Effector memory CD4-positive, alpha-beta T cell (primary cell): ENCODE measurements at regions not wholly inside any gene's neighbourhood (a gene's known extent, or its start where the extent isn't known, plus 50 kb on each side); places are given as distances from the start of the nearest gene placed in this dataset.

ENCODE experiments used
- DNase-seq, 3 donors: peaks; one replicate each; pipeline ENCODE4 v3.0.0-alpha.2; 2020
- H3K27ac ChIP-seq: 2 replicates; pipeline ENCODE4 v1.7.0; 2013; ENCODE audit warnings: mild to moderate bottlenecking, low read length, moderate library complexity; ENCODE audit not compliant: insufficient read depth, poor library complexity, severe bottlenecking
- H3K27me3 ChIP-seq: replicated peaks from 2 replicates; pipeline ENCODE4 v1.7.0; 2013; ENCODE audit warnings: mild to moderate bottlenecking, low read length; ENCODE audit not compliant: insufficient read depth, control insufficient read depth, poor library complexity, severe bottlenecking
- H3K36me3 ChIP-seq: 2 replicates; pipeline ENCODE4 v1.7.0; 2013; ENCODE audit warnings: mild to moderate bottlenecking, low read length, moderate library complexity; ENCODE audit not compliant: control insufficient read depth, insufficient read depth
- H3K4me1 ChIP-seq: 2 replicates; pipeline ENCODE4 v1.7.0; 2013; ENCODE audit warnings: low read length, mild to moderate bottlenecking; ENCODE audit not compliant: control insufficient read depth, insufficient read depth, poor library complexity, severe bottlenecking
- H3K4me3 ChIP-seq: 2 replicates; pipeline ENCODE4 v1.7.0; 2013; ENCODE audit warnings: low read length, low read depth, mild to moderate bottlenecking; ENCODE audit not compliant: insufficient read depth, poor library complexity, severe bottlenecking
- H3K9me3 ChIP-seq: 2 replicates; pipeline ENCODE4 v1.7.0; 2013; ENCODE audit warnings: mild to moderate bottlenecking, low read length, moderate library complexity; ENCODE audit not compliant: control insufficient read depth

DNA sequence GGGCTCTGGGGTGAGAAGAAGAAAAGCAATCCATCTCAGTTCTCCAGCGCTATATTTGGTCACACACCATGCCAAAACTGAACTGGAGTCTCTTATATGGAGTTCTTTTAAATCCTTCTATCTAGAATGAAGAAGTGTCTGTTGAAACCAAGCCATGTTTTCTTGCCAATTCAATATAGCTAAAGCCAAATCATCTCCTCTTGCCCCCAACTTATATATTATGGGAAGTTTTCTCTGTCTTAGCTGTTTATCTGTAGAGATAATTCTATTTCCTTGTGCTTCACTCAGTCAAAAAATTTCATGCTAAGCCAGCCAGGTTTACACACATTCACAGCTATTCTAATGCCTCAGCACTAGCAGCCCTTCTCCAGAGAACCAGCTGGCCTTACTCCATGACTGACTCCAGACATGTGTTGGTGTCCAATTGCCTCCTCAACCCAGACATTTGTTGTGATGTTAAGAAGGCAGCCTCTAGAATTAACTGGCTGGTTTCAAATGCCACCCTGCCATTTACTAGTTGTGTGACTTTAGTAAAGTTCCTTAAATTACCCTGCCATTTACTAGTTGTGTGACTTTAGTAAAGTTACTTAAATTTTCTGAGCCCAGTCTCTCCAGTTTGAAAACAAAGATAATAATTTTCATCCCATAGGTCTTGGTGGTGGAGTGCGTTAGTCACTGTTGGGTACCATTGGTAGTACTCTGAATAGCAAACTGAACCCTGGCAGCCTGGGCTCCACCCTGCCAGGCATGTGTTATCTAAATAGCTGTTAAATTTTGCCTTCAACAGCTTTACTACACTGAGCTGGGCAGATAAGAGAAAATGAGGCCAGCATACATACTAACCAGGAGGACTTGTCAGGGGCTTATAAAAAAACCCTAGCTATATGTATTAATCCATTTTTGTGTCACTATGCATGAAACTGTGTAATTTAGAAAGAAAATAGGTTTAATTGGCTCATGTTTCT, 525.1 kb downstream of the LMO7 start:
- no peak overlapping the region for H3K4me3 ChIP-seq
- no peaks in the 10 kb centered on the region for H3K27me3 ChIP-seq
- H3K4me1 ChIP-seq, result no peaks in the 10 kb centered on the region
- H3K9me3 ChIP-seq, result no peaks in the 10 kb centered on the region
- no peaks in the 10 kb centered on the region for H3K36me3 ChIP-seq
- DNase-seq, result no peak
- H3K27ac ChIP-seq, result no peak overlapping the region

DNA sequence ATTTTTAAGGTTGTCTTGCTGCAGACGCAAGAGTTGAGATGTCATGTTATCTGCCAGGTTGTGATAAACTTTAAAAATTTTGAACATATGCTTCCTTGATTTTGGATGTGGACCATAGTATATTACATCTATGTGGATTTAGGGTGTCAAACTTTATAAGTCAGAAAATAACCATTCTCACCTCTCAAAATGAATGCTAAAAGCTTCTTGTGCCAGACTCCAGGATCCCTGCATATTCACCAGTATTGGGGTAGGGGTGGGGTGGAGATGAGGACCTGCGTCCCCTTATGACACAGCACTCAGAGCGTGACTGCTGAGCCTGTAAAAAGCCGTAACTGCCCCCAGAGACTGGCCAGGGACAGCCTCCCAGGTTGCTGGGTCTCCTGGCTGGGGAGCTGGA, 524.4 kb downstream of the LMO7 start:
- Histone ChIP-seq H3K4me1 (no peaks in the 10 kb centered on the region), H3K36me3 (no peaks in the 10 kb centered on the region), H3K9me3 (no peaks in the 10 kb centered on the region), H3K27me3 (no peaks in the 10 kb centered on the region), H3K4me3 (no peak overlapping the region), H3K27ac (no peak overlapping the region)
- DNase-seq, result no peak

DNA sequence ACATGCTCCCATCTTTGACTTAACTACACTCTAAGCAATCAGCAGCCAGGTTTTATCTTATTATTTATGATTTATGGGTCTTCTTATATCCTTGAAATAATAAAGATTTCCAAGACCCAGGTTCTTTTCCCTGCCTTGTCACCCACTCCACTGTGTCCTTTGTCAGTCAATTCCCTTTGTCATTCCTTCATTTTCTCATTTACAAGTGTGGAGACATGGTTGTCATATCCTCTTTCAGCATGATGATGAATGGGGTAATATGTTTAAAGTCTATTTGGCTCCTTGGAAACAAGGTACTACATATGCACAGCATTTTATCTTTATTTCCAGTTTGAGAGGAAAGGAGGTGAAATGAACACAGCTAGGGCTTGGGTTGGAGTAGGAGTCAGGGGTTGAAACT, 521.8 kb downstream of the LMO7 start:
- H3K27ac ChIP-seq, result no peak overlapping the region
- H3K4me1 ChIP-seq, result no peaks in the 10 kb centered on the region
- H3K36me3 ChIP-seq, result no peaks in the 10 kb centered on the region

DNA sequence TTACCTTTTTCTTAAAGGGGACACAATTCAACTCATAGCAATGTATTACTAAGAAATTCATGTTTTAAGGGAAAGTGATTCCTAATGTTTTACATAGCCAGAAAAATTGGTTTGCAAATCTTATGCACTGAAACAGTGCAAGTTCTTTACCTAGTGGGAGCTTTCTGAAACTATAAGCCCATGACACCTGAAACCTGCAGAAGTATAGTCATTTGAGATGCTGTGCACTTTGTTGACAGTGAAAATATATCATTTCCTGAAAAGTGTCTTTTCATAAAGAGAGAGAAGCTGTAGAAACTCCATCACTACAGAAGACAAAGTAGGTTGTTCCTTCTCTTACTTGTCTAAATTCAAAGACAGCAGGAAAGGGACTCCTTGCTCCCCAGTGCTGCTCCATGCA, 517.1 kb downstream of the LMO7 start:
- no peak for DNase-seq
- Histone ChIP-seq H3K9me3 (no peaks in the 10 kb centered on the region), H3K4me3 (no peak overlapping the region)

More for the DNA sequence above, 521.8 kb downstream of the LMO7 start:
- Histone ChIP-seq H3K4me3 (no peak overlapping the region), H3K9me3 (no peaks in the 10 kb centered on the region), H3K27me3 (no peaks in the 10 kb centered on the region)
- no peak for DNase-seq

DNA sequence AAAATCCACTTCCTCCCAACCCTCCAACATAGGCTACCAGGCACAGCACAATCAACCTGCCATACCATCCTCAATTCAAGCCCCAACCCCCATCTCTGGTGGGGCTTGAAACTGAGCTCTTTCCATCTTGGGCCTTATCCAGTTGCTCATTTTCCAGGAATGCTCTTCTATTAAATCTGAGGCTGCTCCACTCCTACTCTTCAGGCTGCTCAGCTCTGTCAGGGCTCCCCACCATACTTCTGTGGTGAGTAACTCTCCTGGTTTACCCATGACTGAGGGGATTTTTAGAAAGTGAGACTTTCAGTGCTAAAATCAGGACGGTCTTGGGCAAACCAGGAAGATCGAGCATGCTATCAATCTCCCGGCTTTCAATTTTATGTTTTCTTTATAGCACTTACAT, 512.8 kb downstream of the LMO7 start:
- no peak overlapping the region for H3K4me3 ChIP-seq
- H3K36me3 ChIP-seq, result no peaks in the 10 kb centered on the region
- no peak overlapping the region for H3K27ac ChIP-seq
- no peaks in the 10 kb centered on the region for H3K27me3 ChIP-seq
- no peak for DNase-seq
- H3K9me3 ChIP-seq, result no peaks in the 10 kb centered on the region
- no peaks in the 10 kb centered on the region for H3K4me1 ChIP-seq

More for the DNA sequence above, 517.1 kb downstream of the LMO7 start:
- Histone ChIP-seq H3K4me1 (no peaks in the 10 kb centered on the region), H3K36me3 (no peaks in the 10 kb centered on the region), H3K27me3 (no peaks in the 10 kb centered on the region), H3K27ac (no peak overlapping the region)

DNA sequence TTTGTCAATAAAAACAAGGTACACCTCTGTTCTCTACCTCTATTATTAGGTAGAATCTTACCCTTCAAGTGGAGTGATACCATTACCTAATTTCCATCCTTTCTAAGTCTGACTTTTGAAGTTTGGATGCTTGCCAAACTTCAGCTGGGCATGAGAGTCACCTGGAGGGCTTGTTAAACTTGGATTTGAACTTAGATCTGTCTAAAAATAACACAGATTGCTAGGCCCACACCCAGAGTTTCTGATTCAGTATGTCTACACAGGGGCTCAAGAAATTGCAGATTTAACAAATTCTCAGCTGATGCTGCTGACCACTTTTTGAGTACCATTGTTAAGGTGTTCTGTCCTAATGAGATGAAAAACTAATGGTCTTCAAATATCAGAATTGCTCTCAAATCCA, 512.2 kb downstream of the LMO7 start:
- Histone ChIP-seq H3K27ac (no peak overlapping the region), H3K4me3 (no peak overlapping the region), H3K27me3 (no peaks in the 10 kb centered on the region), H3K36me3 (no peaks in the 10 kb centered on the region), H3K9me3 (no peaks in the 10 kb centered on the region), H3K4me1 (no peaks in the 10 kb centered on the region)
- DNase-seq, result no peak

DNA sequence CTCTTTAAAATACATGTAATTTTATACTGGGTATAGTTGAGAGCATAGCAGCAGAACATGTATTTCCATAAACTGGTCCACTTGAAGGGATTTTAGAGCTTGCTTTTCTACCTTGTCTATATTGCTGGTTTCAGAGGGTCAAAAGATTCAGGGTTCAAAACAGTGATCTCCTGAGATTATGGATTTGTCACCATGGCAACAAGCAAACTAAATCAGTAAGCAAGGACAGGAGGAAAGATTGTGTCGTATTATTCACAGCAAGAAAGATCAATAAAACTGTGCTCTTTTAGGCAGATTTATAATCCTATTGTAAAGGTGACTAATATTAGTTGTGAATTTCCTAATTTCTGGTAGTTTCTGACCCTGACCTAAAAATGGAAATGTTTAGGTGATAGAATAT, 496.4 kb downstream of the LMO7 start:
- no peak overlapping the region for H3K4me3 ChIP-seq

DNA sequence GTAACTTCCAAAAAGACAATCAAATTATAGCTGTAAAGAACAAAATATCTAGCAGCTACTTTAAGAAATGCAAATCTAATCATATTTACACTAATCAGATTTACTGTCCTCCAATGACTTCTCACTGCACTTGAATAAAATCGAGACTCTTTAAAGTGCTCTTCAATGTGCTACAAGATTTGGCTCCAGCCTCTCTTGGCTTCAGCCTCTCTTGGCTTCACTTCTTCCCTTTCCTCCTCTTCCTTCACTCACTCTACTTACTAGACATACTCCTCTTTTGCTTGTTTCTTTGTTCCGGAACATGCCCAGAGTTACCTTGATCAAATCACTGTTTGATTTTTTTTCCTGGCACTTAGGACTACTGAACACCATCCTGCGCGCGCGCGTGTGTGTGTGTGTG, 495.4 kb downstream of the LMO7 start:
- no peak for DNase-seq
- Histone ChIP-seq H3K27me3 (no peaks in the 10 kb centered on the region), H3K9me3 (no peaks in the 10 kb centered on the region), H3K36me3 (no peaks in the 10 kb centered on the region), H3K4me1 (no peaks in the 10 kb centered on the region), H3K4me3 (no peak overlapping the region), H3K27ac (no peak overlapping the region)

More for the DNA sequence above, 496.4 kb downstream of the LMO7 start:
- Histone ChIP-seq H3K4me1 (no peaks in the 10 kb centered on the region), H3K36me3 (no peaks in the 10 kb centered on the region), H3K27me3 (no peaks in the 10 kb centered on the region), H3K9me3 (no peaks in the 10 kb centered on the region), H3K27ac (no peak overlapping the region)
- no peak for DNase-seq

DNA sequence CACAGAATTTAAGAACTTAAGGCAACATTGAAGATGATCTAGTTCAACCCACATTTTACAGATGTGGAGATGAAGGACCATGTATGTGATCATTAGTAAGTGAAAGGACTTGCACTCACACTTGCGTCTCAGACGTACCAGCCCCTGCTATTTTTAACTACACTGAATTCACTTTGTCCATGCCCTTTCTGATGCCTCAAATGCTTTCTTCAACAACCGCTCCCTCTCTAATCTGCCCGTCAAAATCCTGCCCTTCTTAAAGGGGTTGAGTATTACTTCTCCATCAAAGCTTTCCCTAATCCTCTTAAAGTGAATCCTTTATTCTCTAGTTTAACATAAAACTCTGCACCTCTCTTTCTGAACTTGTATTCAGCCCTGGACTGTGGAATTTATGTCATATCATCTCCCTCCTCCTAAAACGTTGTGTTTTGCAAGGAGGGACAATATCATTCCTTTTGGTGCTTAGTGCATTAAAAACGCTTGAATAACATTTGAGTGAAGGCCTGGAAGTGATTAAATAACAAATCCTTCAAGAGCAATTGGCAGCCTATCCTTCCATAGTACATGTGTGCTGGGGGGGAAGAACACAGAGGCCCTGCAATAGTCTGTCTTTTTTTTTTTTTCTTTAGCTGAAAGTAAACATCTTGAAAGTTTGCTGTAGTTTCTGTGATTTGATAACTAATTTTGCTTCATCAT, 493.3 kb downstream of the LMO7 start:
- H3K27ac ChIP-seq, result no peak overlapping the region
- H3K27me3 ChIP-seq, result no peaks in the 10 kb centered on the region
- no peaks in the 10 kb centered on the region for H3K4me1 ChIP-seq
- no peak for DNase-seq
- H3K4me3 ChIP-seq, result no peak overlapping the region
- no peaks in the 10 kb centered on the region for H3K36me3 ChIP-seq
- peaks cover 2% of the 10 kb centered on the region for H3K9me3 ChIP-seq

DNA sequence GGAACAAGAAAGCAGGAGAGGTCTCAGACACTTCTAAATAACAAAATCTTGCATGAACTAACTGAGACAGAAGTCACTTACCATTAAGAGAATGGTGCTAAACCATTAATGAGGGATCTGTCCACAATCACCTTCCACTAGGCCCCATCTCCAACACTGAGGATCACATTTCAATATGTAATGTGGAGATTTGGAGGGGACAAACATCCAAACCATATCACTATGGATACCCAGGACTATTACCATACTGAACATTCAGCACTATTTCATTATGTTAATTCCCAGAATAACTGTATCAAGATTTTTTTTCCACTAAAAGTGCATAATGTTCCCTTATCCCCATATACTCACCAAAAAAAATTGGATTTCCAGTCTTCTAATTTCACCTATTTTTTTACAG, 491.8 kb downstream of the LMO7 start:
- no peak for DNase-seq
- H3K4me1 ChIP-seq, result no peaks in the 10 kb centered on the region
- H3K4me3 ChIP-seq, result no peak overlapping the region
- H3K27me3 ChIP-seq, result no peaks in the 10 kb centered on the region
- no peak overlapping the region for H3K27ac ChIP-seq
- peaks cover 11% of the 10 kb centered on the region for H3K9me3 ChIP-seq
- H3K36me3 ChIP-seq, result no peaks in the 10 kb centered on the region
